GM18505 (cell line): ENCODE measurements at regions not wholly inside any gene's neighbourhood (a gene's known extent, or its start where the extent isn't known, plus 50 kb on each side); places are given as distances from the start of the nearest gene placed in this dataset.
"Not testable (repeated sequence)": the region's sequence is repeated elsewhere in the genome, so short reads cannot be mapped to it uniquely, and the experiment has no call there.

ENCODE experiments used
- ATAC-seq: cut with Tn5 transposase; IDR thresholded peaks from one replicate; pipeline ENCODE4 v1.9.1; 2021; ENCODE audit not compliant: unreplicated experiment
- POLR2A ChIP-seq: IDR thresholded peaks from 4 replicates; pipeline ENCODE4 v1.6.1; 2011; ENCODE audit warnings: borderline replicate concordance; ENCODE audit not compliant: insufficient read depth, insufficient read length; ENCODE audit errors: extremely low read depth

DNA sequence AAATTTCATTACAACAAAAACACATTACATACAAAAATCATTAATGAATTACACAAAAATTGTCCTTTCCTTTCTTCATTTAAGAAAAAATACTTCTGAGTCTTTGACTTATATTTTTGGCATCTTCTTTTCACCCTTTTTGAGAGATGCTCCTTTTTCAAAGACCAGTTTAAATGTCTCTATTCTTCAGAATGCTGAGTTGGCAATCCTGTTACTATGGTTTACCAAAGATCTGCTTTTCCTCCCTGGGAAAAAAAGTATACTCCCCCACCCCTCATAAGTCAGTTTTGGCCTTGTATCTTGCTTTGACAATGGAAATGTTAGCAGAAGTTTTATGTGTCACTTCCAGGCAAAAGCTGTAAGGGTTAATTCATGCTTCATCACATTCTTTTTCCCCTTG lies 198.4 kb upstream of the GRM3 start:
- no peak for ATAC-seq
- no peak for TF ChIP-seq POLR2A

DNA sequence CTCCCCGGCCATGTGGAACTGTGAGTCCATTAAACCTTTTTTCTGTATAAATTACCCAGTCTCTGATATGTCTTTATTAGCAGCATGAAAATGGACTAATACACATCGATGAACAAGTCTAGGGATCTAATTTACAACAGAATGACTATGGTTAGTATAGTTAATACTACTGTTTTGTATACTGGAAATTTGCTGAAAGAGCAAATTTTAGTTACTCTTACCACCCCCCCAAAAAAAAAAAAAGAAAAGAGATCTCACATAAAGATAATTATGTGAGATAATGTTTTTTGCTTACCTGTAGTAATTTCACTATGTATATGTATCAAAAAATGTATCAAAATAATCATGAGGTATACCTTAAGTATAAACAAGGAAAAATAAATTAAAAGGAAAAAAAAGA lies 199.5 kb upstream of the GRM3 start:
- no peak for ATAC-seq
- TF ChIP-seq POLR2A = no peak

DNA sequence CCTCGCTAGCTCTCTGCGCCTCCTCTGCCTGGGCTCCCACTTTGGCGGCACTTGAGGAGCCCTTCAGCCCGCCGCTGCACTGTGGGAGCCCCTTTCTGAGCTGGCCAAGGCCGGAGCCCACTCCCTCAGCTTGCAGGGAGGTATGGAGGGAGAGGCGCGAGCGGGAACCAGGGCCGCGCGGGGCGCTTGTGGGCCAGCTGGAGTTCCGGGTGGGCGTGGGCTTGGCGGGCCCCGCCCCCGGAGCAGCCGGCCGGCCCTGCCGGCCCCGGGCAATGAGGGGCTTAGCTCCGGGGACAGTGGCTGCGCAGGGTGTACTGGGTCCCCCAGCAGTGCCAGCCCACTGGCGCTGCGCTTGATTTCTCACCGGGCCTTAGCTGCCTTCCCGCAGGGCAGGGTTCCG lies 203.3 kb upstream of the GRM3 start:
- not testable (repeated sequence) for ATAC-seq

GRCh38 chr7:86437951-86438450 lies 205.7 kb upstream of the GRM3 start:
- TF ChIP-seq POLR2A = no peak
- ATAC-seq = no peak

DNA sequence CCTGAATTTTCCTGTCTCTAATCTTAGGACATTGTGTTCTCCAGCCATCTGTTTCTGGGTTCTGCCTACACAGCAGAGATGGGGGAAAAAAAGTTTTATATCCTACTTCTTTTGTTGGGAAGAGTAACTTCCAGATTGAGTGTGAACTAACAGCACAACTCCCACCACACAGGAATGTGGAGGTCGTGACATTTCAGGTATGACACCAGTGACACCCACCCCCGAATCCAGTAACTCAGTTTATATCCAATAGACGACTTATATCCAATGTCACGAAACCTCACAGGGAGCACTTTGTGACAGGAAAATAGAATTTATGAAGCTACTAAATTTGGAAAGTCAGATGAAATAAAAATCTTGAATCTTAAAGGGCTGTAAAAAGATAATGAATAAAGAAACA lies 211.9 kb upstream of the GRM3 start:
- TF ChIP-seq POLR2A = no peak

GRCh38 chr7:86411814-86412213 lies 231.9 kb upstream of the GRM3 start:
- no peak for ATAC-seq
- TF ChIP-seq POLR2A = no peak

More for the DNA sequence above, 211.9 kb upstream of the GRM3 start:
- ATAC-seq = no peak

DNA sequence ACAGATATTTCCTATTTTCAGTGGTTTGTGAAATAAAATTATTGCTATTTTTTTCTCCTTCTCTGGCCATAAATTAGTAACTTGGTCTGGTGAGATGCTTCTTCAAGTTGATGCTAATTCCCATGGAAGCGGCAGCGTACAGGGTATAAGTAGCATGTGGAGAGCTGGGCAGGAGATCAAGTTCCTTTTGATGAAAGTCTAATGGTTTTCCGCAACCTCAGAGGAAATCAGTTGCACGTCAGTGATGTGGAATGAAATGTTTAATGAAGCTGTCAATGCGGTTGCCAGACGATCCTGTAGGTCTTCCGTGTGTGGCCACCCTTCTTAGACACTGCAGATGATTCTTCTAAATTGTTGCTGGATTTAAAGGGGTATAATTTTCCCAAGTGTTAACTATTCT lies 236.4 kb upstream of the GRM3 start:
- no peak for TF ChIP-seq POLR2A
- no peak for ATAC-seq

- TF ChIP-seq POLR2A = no peak
- ATAC-seq = no peak
These were observed 251.9 kb upstream of the GRM3 start for GRCh38 chr7:86391813-86392212.

GRCh38 chr7:86375602-86376001 lies 268.1 kb upstream of the GRM3 start:
- ATAC-seq = not testable (repeated sequence)

GRCh38 chr7:86372262-86372661 lies 271.4 kb upstream of the GRM3 start:
- no peak for ATAC-seq
- TF ChIP-seq POLR2A = no peak

DNA sequence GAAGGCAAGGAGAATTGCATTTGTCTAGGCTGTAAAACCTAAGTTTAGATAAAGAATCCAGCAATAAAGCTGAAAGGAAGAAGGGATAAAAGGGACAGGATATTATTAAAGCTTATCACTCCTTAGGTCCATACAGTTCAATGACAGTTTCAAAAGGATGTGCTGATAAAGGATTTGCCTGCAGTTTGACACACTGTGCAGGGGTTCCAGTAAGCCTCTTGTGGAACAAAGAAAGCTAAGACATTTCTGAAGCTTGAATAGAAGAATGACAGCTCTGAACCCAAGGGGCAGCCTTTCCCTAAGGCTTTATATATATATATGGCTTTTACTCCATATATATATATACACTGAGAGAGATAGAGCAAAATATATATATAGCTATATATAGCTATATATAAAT lies 276.8 kb upstream of the GRM3 start:
- ATAC-seq = no peak

DNA sequence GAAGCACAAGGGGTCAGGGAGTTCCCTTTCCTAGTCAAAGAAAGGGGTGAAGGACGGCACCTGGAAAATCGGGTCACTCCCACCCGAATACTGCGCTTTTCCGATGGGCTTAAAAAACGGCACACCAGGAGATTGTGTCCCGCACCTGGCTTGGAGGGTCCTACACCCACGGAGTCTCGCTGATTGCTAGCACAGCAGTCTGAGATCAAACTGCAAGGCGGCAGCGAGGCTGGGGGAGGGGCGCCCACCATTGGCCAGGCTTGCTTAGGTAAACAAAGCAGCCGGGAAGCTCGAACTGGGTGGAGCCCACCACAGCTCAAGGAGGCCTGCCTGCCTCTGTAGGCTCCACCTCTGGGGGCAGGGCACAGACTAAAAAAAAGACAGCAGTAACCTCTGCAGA lies 303.3 kb upstream of the GRM3 start:
- not testable (repeated sequence) for ATAC-seq

More for the DNA sequence above, 276.8 kb upstream of the GRM3 start:
- no peak for TF ChIP-seq POLR2A

GRCh38 chr7:86339051-86339450 lies 304.7 kb upstream of the GRM3 start:
- no peak for ATAC-seq
- TF ChIP-seq POLR2A = no peak

- no peak for TF ChIP-seq POLR2A
- ATAC-seq = no peak
These were observed 314.8 kb upstream of the GRM3 start for GRCh38 chr7:86328801-86329433.

- ATAC-seq = no peak
- TF ChIP-seq POLR2A = no peak
These were observed 316.9 kb upstream of the GRM3 start for GRCh38 chr7:86326847-86327246.
